HepG2 (cell line): ENCODE measurements at regions not wholly inside any gene's neighbourhood (a gene's known extent, or its start where the extent isn't known, plus 50 kb on each side); places are given as distances from the start of the nearest gene placed in this dataset.

ENCODE experiments used
- ATAC-seq: fragments of 200-7000 bp; cut with Tn5 transposase; 3 replicates; pipeline ENCODE4 v1.9.1; 2020; ENCODE audit warnings: mild to moderate bottlenecking, moderate library complexity
- BruUV-seq: library from RNA; stranded (reverse); fragments of 400-500 nt; replicated peaks from 2 replicates; lab custom pipeline; 2021; lab: Mats Ljungman, UMichigan
- CTCF ChIA-PET: fragments of 300-600 bp; formaldehyde crosslinking; extraction: SDS; loops from one replicate; lab custom pipeline; 2021; ENCODE audit warnings: low total read pairs, inconsistent platforms, low intra/inter-chr PET ratio; lab: Yijun Ruan, JAX
- POLR2A ChIA-PET: fragments of 350-600 bp; sonication (Branson Sonifier 250); formaldehyde crosslinking; loops from one replicate; lab custom pipeline; 2020; ENCODE audit warnings: antibody characterized with exemption, inconsistent platforms; lab: Yijun Ruan, JAX
- DNase-seq: peaks from one replicate; pipeline ENCODE4 v3.0.0-alpha.2; 2015; ENCODE audit warnings: low spot score
- FAIRE-seq: peaks from 3 replicates; lab custom pipeline; 2011; peaks lifted over from hg19 to GRCh38; lab: Jason Lieb, UNC
- H2AFZ ChIP-seq: one replicate; pipeline ENCODE4 v1.6.1; 2011; ENCODE audit warnings: low read length, inconsistent platforms
- H3K27ac ChIP-seq: fragments of 300-600 bp; 3 replicates; pipeline ENCODE4 v1.8.0; 2011; ENCODE audit warnings: mixed run types, mild to moderate bottlenecking, mixed read lengths, low read length, inconsistent platforms; ENCODE audit not compliant: insufficient read depth; ENCODE audit errors: extremely low read length
- H3K27me3 ChIP-seq, 2 experiments: fragments of 200-600 bp in 1 of 2; 2 replicates in 1 of 2; 3 replicates in 1 of 2; pipeline versions ENCODE4 v1.6.0 to v1.8.0; 2011; ENCODE audit warnings: low read length in 2 of 2, mild to moderate bottlenecking in 2 of 2, moderate library complexity in 2 of 2, inconsistent platforms in 1 of 2; ENCODE audit not compliant: insufficient read depth in 2 of 2, control insufficient read depth in 1 of 2
- H3K36me3 ChIP-seq, 2 experiments: fragments of 200-600 bp in 1 of 2; replicated peaks in 1 of 2; 2 replicates in 1 of 2; 3 replicates in 1 of 2; pipeline versions ENCODE4 v1.5.1 to v1.8.0; 2011; ENCODE audit warnings: low read length in 2 of 2, inconsistent platforms in 1 of 2; ENCODE audit not compliant: insufficient read depth in 2 of 2, control insufficient read depth in 1 of 2
- H3K4me1 ChIP-seq: 2 replicates; pipeline ENCODE4 v1.5.1; 2012; ENCODE audit warnings: low read length, inconsistent platforms; ENCODE audit not compliant: insufficient read depth
- H3K4me2 ChIP-seq: 2 replicates; pipeline ENCODE4 v1.6.0; 2011; ENCODE audit warnings: low read depth, low read length, inconsistent platforms
- H3K4me3 ChIP-seq, 3 experiments: fragments of 200-600 bp in 1 of 3; sonication (generic), shearing (Covaris generic) in 1 of 3; replicated peaks in 1 of 3; 2 replicates each; pipeline ENCODE4 v1.5.1; 2011 to 2016; ENCODE audit warnings: low read length in 3 of 3, inconsistent platforms in 2 of 3, low read depth in 2 of 3, mild to moderate bottlenecking in 2 of 3, control low read depth in 1 of 3, mixed read lengths in 1 of 3; ENCODE audit not compliant: insufficient read depth in 1 of 3
- H3K79me2 ChIP-seq: one replicate; pipeline ENCODE4 v1.6.1; 2011; ENCODE audit warnings: low read length, inconsistent platforms; ENCODE audit not compliant: insufficient read depth
- H3K9ac ChIP-seq: 2 replicates; pipeline ENCODE4 v1.6.0; 2011; ENCODE audit warnings: mild to moderate bottlenecking, low read depth, low read length, inconsistent platforms; ENCODE audit not compliant: insufficient read depth
- H3K9me3 ChIP-seq: 2 replicates; pipeline ENCODE4 v1.5.1; 2012; ENCODE audit warnings: mild to moderate bottlenecking, low read length
- H4K20me1 ChIP-seq: 2 replicates; pipeline ENCODE4 v1.6.0; 2011; ENCODE audit warnings: inconsistent platforms, mild to moderate bottlenecking, low read length, moderate library complexity; ENCODE audit not compliant: insufficient read depth
- ARHGAP35 ChIP-seq: sonication (generic); formaldehyde crosslinking; IDR thresholded peaks from 2 replicates; pipeline ENCODE4 v1.9.0; 2022; ENCODE audit warnings: mild to moderate bottlenecking, inconsistent platforms, moderate library complexity, missing genetic modification reagents, borderline replicate concordance
- EED ChIP-seq: sonication (generic); formaldehyde crosslinking; IDR thresholded peaks from 2 replicates; pipeline ENCODE4 v1.5.0; 2020; ENCODE audit warnings: mild to moderate bottlenecking, missing genetic modification reagents
- POLR2AphosphoS2 ChIP-seq: IDR thresholded peaks from 2 replicates; pipeline ENCODE4 v1.6.1; 2011; ENCODE audit warnings: low read depth, low read length, improper control_type of control experiment
- RNF2 ChIP-seq: fragments of 450-650 bp; conservative IDR thresholded peaks from 2 replicates; pipeline ENCODE4 v1.6.1; 2016; ENCODE audit warnings: low read depth
- SOX5 ChIP-seq: IDR thresholded peaks from 2 replicates; pipeline ENCODE4 v1.6.1; 2016; ENCODE audit warnings: borderline replicate concordance
- ZFP36L1 ChIP-seq: sonication (generic); formaldehyde crosslinking; IDR thresholded peaks from 2 replicates; pipeline ENCODE4 v1.8.0; 2022; ENCODE audit warnings: mild to moderate bottlenecking, missing genetic modification reagents, moderate library complexity
- ZNF282 ChIP-seq: fragments of 450-650 bp; IDR thresholded peaks from 2 replicates; pipeline ENCODE4 v1.6.1; 2018; ENCODE audit not compliant: partially characterized antibody
- ZNF512B ChIP-seq: sonication (generic); formaldehyde crosslinking; IDR thresholded peaks from 2 replicates; pipeline ENCODE4 v1.5.1; 2020; ENCODE audit warnings: missing genetic modification reagents, mild to moderate bottlenecking, borderline replicate concordance
- WGBS: methylation state at CpG from one replicate; pipeline ENCODE4 v1.1.6; 2017; ENCODE audit warnings: low lambda C conversion rate; 5-methylcytosine and 5-hydroxymethylcytosine counted together
- in situ Hi-C: cut with HindIII; loops from 2 replicates; pipeline ENCODE4 v1.10.0; 2017; ENCODE audit warnings: low pct_unique_long_range_greater_than_20kb; ENCODE audit not compliant: extremely low pct_ligation_motif_present
- intact Hi-C: fragments of 100-400 bp; cut with micrococcal nuclease; formaldehyde crosslinking; loops from one replicate; pipeline ENCODE4 v1.10.0; 2022; ENCODE audit not compliant: unreplicated experiment
- TF ChIP-seq, protein P1 (sequence below): fragments of 450-650 bp; IDR thresholded peaks from 2 replicates; pipeline ENCODE4 v1.6.1; 2016
- TF ChIP-seq, protein P2 (sequence below): sonication (generic); formaldehyde crosslinking; IDR thresholded peaks from one replicate; pipeline ENCODE4 v1.5.1; 2020; ENCODE audit warnings: mild to moderate bottlenecking, missing genetic modification reagents; ENCODE audit errors: not compliant biosample characterization
- TF ChIP-seq, protein P3 (sequence below): sonication (generic); formaldehyde crosslinking; conservative IDR thresholded peaks from 2 replicates; pipeline ENCODE4 v1.4.0; 2020; ENCODE audit warnings: missing genetic modification reagents

DNA sequence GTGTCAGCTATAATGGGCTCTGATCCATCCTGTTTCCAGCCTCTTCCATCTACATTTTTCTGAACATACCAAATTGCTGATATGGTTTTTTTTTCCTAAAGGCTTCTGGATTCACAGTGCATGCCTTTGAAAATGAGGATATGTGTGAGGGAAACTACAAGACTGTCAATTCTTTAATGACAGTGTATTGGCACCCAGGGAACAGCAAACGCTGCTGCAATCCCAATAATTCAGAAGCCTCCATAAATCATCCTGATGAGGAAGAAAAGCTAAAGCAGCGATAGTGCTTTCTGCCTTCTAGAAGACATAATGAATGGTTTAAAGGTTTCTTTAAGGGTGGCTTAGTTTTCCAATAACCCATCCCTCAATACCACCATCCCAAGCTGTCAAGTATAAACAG is 304.5 kb upstream of the PKDCC start (continued):
- TF ChIP-seq ZNF512B (no peak), SOX5 (CRISPR knock-in tag) (no peak), ZFP36L1 (CRISPR knock-in tag) (no peak), POLR2AphosphoS2 (no peak), ARHGAP35 (CRISPR knock-in tag) (no peak)
- TF ChIP-seq, protein P1, sequence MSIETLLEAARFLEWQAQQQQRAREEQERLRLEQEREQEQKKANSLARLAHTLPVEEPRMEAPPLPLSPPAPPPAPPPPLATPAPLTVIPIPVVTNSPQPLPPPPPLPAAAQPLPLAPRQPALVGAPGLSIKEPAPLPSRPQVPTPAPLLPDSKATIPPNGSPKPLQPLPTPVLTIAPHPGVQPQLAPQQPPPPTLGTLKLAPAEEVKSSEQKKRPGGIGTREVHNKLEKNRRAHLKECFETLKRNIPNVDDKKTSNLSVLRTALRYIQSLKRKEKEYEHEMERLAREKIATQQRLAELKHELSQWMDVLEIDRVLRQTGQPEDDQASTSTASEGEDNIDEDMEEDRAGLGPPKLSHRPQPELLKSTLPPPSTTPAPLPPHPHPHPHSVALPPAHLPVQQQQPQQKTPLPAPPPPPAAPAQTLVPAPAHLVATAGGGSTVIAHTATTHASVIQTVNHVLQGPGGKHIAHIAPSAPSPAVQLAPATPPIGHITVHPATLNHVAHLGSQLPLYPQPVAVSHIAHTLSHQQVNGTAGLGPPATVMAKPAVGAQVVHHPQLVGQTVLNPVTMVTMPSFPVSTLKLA: no peak

DNA sequence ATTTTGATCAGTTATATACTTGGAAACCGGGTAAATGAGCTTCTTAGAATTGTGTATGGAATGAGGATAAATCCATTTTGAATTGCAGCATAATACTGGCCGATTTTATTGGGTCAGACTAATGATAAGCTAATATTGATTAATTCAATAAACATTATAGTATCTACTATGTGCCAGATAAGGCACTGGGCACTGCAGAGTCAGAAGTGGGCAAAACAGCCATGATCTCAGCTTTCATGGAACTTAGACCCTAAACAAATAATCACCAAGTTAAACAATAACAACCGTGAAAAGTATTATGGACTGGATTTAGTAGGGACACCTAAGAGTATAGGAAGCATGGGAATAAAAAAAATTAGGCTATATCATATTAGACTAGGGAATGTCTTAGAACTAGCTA is 297.0 kb upstream of the PKDCC start:
- in situ Hi-C loops (no loop called here), intact Hi-C loops (no loop called here)
- DNase-seq (no peak), ATAC-seq (no peak), FAIRE-seq (no peak)
- Histone ChIP-seq H3K9ac (no peak overlapping the region), H3K4me2 (no peak overlapping the region), H3K79me2 (no peaks in the 10 kb centered on the region), H3K27ac (no peak overlapping the region), H4K20me1 (no peaks in the 10 kb centered on the region), H3K4me3 (no peak overlapping the region), H3K27me3 (no peaks in the 10 kb centered on the region), H3K4me1 (no peaks in the 10 kb centered on the region), H3K36me3 (no peaks in the 10 kb centered on the region), H3K9me3 (no peaks in the 10 kb centered on the region), H2AFZ (no peak overlapping the region)
- ChIA-PET POLR2A (no interaction called here), CTCF (no interaction called here)
- BruUV-seq: no TSS peak
- WGBS: 2% methylated on average over 3 of the region's 3 CpGs
- TF ChIP-seq, protein P2, sequence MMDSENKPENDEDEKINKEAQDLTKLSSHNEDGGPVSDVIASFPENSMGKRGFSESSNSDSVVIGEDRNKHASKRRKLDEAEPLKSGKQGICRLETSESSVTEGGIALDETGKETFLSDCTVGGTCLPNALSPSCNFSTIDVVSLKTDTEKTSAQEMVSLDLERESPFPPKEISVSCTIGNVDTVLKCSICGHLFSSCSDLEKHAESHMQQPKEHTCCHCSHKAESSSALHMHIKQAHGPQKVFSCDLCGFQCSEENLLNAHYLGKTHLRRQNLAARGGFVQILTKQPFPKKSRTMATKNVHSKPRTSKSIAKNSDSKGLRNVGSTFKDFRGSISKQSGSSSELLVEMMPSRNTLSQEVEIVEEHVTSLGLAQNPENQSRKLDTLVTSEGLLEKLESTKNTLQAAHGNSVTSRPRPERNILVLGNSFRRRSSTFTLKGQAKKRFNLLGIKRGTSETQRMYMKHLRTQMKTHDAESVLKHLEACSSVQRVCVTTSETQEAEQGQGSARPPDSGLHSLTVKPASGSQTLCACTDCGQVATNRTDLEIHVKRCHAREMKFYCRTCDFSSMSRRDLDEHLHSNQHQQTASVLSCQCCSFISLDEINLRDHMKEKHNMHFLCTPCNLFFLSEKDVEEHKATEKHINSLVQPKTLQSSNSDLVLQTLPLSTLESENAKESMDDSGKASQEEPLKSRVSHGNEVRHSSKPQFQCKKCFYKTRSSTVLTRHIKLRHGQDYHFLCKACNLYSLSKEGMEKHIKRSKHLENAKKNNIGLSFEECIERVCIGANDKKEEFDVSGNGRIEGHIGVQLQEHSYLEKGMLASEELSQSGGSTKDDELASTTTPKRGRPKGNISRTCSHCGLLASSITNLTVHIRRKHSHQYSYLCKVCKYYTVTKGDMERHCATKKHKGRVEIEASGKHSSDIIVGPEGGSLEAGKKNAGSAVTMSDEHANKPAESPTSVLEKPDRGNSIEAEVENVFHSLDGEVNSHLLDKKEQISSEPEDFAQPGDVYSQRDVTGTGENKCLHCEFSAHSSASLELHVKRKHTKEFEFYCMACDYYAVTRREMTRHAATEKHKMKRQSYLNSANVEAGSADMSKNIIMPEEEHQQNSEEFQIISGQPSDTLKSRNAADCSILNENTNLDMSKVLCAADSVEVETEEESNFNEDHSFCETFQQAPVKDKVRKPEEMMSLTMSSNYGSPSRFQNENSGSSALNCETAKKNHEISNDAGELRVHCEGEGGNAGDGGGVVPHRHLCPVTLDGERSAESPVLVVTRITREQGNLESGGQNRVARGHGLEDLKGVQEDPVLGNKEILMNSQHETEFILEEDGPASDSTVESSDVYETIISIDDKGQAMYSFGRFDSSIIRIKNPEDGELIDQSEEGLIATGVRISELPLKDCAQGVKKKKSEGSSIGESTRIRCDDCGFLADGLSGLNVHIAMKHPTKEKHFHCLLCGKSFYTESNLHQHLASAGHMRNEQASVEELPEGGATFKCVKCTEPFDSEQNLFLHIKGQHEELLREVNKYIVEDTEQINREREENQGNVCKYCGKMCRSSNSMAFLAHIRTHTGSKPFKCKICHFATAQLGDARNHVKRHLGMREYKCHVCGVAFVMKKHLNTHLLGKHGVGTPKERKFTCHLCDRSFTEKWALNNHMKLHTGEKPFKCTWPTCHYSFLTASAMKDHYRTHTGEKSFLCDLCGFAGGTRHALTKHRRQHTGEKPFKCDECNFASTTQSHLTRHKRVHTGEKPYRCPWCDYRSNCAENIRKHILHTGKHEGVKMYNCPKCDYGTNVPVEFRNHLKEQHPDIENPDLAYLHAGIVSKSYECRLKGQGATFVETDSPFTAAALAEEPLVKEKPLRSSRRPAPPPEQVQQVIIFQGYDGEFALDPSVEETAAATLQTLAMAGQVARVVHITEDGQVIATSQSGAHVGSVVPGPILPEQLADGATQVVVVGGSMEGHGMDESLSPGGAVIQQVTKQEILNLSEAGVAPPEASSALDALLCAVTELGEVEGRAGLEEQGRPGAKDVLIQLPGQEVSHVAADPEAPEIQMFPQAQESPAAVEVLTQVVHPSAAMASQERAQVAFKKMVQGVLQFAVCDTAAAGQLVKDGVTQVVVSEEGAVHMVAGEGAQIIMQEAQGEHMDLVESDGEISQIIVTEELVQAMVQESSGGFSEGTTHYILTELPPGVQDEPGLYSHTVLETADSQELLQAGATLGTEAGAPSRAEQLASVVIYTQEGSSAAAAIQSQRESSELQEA (CRISPR knock-in tag): no peak
- TF ChIP-seq, protein P3, sequence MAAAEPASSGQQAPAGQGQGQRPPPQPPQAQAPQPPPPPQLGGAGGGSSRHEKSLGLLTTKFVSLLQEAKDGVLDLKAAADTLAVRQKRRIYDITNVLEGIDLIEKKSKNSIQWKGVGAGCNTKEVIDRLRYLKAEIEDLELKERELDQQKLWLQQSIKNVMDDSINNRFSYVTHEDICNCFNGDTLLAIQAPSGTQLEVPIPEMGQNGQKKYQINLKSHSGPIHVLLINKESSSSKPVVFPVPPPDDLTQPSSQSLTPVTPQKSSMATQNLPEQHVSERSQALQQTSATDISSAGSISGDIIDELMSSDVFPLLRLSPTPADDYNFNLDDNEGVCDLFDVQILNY (CRISPR knock-in tag): no peak
- no peak for TF ChIP-seq ZNF282
- TF ChIP-seq EED (CRISPR knock-in tag): no peak
- no peak for TF ChIP-seq RNF2
